SJSA1 (cell line): ENCODE measurements at regions not wholly inside any gene's neighbourhood (a gene's known extent, or its start where the extent isn't known, plus 50 kb on each side); places are given as distances from the start of the nearest gene placed in this dataset.

ENCODE experiments used
- DNase-seq, 2 experiments: peaks; one replicate each; pipeline ENCODE4 v3.0.0-alpha.2; 2015 to 2020; ENCODE audit warnings: low spot score in 2 of 2, low read depth in 1 of 2
- H3K27ac ChIP-seq: fragments of 250-450 bp; sonication (Bioruptor Pico); 2 replicates; pipeline ENCODE4 v1.5.1; 2020; ENCODE audit warnings: mild to moderate bottlenecking, moderate library complexity
- H3K27me3 ChIP-seq: fragments of 250-450 bp; sonication (Bioruptor Pico); replicated peaks from 2 replicates; pipeline ENCODE4 v1.5.1; 2020; ENCODE audit warnings: mild to moderate bottlenecking, moderate library complexity
- H3K36me3 ChIP-seq: fragments of 250-450 bp; sonication (Bioruptor Pico); 2 replicates; pipeline ENCODE4 v1.5.1; 2020; ENCODE audit warnings: mild to moderate bottlenecking
- H3K4me1 ChIP-seq: fragments of 250-450 bp; sonication (Bioruptor Pico); replicated peaks from 2 replicates; pipeline ENCODE4 v1.6.1; 2021; ENCODE audit warnings: mild to moderate bottlenecking
- H3K4me3 ChIP-seq: fragments of 250-450 bp; sonication (Bioruptor Pico); 2 replicates; pipeline ENCODE4 v1.5.1; 2020; ENCODE audit warnings: mild to moderate bottlenecking
- H3K9me3 ChIP-seq: fragments of 250-450 bp; sonication (Bioruptor Pico); replicated peaks from 2 replicates; pipeline ENCODE4 v1.5.1; 2020; ENCODE audit warnings: mild to moderate bottlenecking

- no peaks in the 10 kb centered on the region for H3K27me3 ChIP-seq
- DNase-seq = no peak
- H3K4me3 ChIP-seq = no peak overlapping the region
- no peak overlapping the region for H3K27ac ChIP-seq
- no peaks in the 10 kb centered on the region for H3K4me1 ChIP-seq
- no peaks in the 10 kb centered on the region for H3K9me3 ChIP-seq
- H3K36me3 ChIP-seq = no peaks in the 10 kb centered on the region
Measured at GRCh38 chr16:65624666-65625065, 502.8 kb upstream of the CDH11 start.

GRCh38 chr16:65624229-65624628, 502.4 kb upstream of the CDH11 start:
- no peak overlapping the region for H3K27ac ChIP-seq
- no peak for DNase-seq

GRCh38 chr16:65622871-65623270, 501.0 kb upstream of the CDH11 start:
- no peaks in the 10 kb centered on the region for H3K4me1 ChIP-seq
- H3K36me3 ChIP-seq = no peaks in the 10 kb centered on the region
- no peaks in the 10 kb centered on the region for H3K9me3 ChIP-seq
- no peak for DNase-seq
- no peak overlapping the region for H3K27ac ChIP-seq
- no peak overlapping the region for H3K4me3 ChIP-seq
- no peaks in the 10 kb centered on the region for H3K27me3 ChIP-seq

More at GRCh38 chr16:65624229-65624628, 502.4 kb upstream of the CDH11 start:
- Histone ChIP-seq H3K4me1 (no peaks in the 10 kb centered on the region), H3K36me3 (no peaks in the 10 kb centered on the region), H3K27me3 (no peaks in the 10 kb centered on the region), H3K4me3 (no peak overlapping the region), H3K9me3 (no peaks in the 10 kb centered on the region)

GRCh38 chr16:65622151-65622550, 500.3 kb upstream of the CDH11 start:
- H3K4me1 ChIP-seq = no peaks in the 10 kb centered on the region
- no peak overlapping the region for H3K27ac ChIP-seq
- no peak overlapping the region for H3K4me3 ChIP-seq
- no peaks in the 10 kb centered on the region for H3K36me3 ChIP-seq
- DNase-seq = no peak
- H3K27me3 ChIP-seq = no peaks in the 10 kb centered on the region
- H3K9me3 ChIP-seq = no peaks in the 10 kb centered on the region

GRCh38 chr16:65621640-65622039, 499.8 kb upstream of the CDH11 start:
- no peaks in the 10 kb centered on the region for H3K27me3 ChIP-seq
- no peak for DNase-seq
- no peak overlapping the region for H3K27ac ChIP-seq
- H3K9me3 ChIP-seq = no peaks in the 10 kb centered on the region
- H3K4me1 ChIP-seq = no peaks in the 10 kb centered on the region
- H3K36me3 ChIP-seq = no peaks in the 10 kb centered on the region
- H3K4me3 ChIP-seq = no peak overlapping the region

- Histone ChIP-seq H3K27me3 (no peaks in the 10 kb centered on the region), H3K4me3 (no peak overlapping the region), H3K9me3 (no peaks in the 10 kb centered on the region), H3K36me3 (no peaks in the 10 kb centered on the region), H3K4me1 (no peaks in the 10 kb centered on the region), H3K27ac (no peak overlapping the region)
- no peak for DNase-seq
Measured at GRCh38 chr16:65619606-65620005, 497.7 kb upstream of the CDH11 start.

GRCh38 chr16:65618931-65619330, 497.1 kb upstream of the CDH11 start:
- Histone ChIP-seq H3K36me3 (no peaks in the 10 kb centered on the region), H3K27me3 (no peaks in the 10 kb centered on the region), H3K27ac (no peak overlapping the region), H3K9me3 (no peaks in the 10 kb centered on the region), H3K4me1 (no peaks in the 10 kb centered on the region), H3K4me3 (no peak overlapping the region)
- DNase-seq = no peak

GRCh38 chr16:65618333-65618732, 496.5 kb upstream of the CDH11 start:
- no peaks in the 10 kb centered on the region for H3K9me3 ChIP-seq
- H3K27ac ChIP-seq = no peak overlapping the region
- no peaks in the 10 kb centered on the region for H3K4me1 ChIP-seq
- DNase-seq = no peak
- H3K4me3 ChIP-seq = no peak overlapping the region
- no peaks in the 10 kb centered on the region for H3K27me3 ChIP-seq
- no peaks in the 10 kb centered on the region for H3K36me3 ChIP-seq

- Histone ChIP-seq H3K27ac (no peak overlapping the region), H3K4me3 (no peak overlapping the region), H3K36me3 (no peaks in the 10 kb centered on the region), H3K9me3 (no peaks in the 10 kb centered on the region), H3K27me3 (no peaks in the 10 kb centered on the region), H3K4me1 (no peaks in the 10 kb centered on the region)
- no peak for DNase-seq
Measured at GRCh38 chr16:65617421-65617820, 495.6 kb upstream of the CDH11 start.

GRCh38 chr16:65608455-65608854, 486.6 kb upstream of the CDH11 start:
- Histone ChIP-seq H3K9me3 (no peaks in the 10 kb centered on the region), H3K27ac (no peak overlapping the region), H3K4me1 (no peaks in the 10 kb centered on the region), H3K36me3 (no peaks in the 10 kb centered on the region), H3K4me3 (no peak overlapping the region), H3K27me3 (no peaks in the 10 kb centered on the region)
- DNase-seq = no peak

- no peaks in the 10 kb centered on the region for H3K36me3 ChIP-seq
- peaks cover 3% of the 10 kb centered on the region; the same call in 1 of the 2 replicates for H3K4me1 ChIP-seq
- DNase-seq = no peak
- no peak overlapping the region for H3K4me3 ChIP-seq
- H3K27me3 ChIP-seq = no peaks in the 10 kb centered on the region
- H3K9me3 ChIP-seq = no peaks in the 10 kb centered on the region
- no peak overlapping the region for H3K27ac ChIP-seq
Measured at GRCh38 chr16:65604771-65605170, 482.9 kb upstream of the CDH11 start.

GRCh38 chr16:65601781-65602180, 479.9 kb upstream of the CDH11 start:
- Histone ChIP-seq H3K27me3 (no peaks in the 10 kb centered on the region), H3K9me3 (no peaks in the 10 kb centered on the region), H3K27ac (no peak overlapping the region), H3K4me3 (no peak overlapping the region), H3K4me1 (peaks cover 3% of the 10 kb centered on the region; the same call in 1 of the 2 replicates), H3K36me3 (no peaks in the 10 kb centered on the region)
- peak in 1 of 2 experiments; percentile 31 for DNase-seq

GRCh38 chr16:65600629-65601028, 478.8 kb upstream of the CDH11 start:
- no peaks in the 10 kb centered on the region for H3K36me3 ChIP-seq
- peaks cover 3% of the 10 kb centered on the region; the same call in 1 of the 2 replicates for H3K4me1 ChIP-seq
- H3K27me3 ChIP-seq = no peaks in the 10 kb centered on the region
- H3K4me3 ChIP-seq = no peak overlapping the region
- no peak overlapping the region for H3K27ac ChIP-seq
- DNase-seq = no peak
- H3K9me3 ChIP-seq = no peaks in the 10 kb centered on the region

- DNase-seq = no peak
- Histone ChIP-seq H3K27ac (no peak overlapping the region), H3K36me3 (no peaks in the 10 kb centered on the region), H3K4me1 (peaks cover 3% of the 10 kb centered on the region; the same call in 1 of the 2 replicates), H3K4me3 (no peak overlapping the region), H3K9me3 (no peaks in the 10 kb centered on the region), H3K27me3 (no peaks in the 10 kb centered on the region)
Measured at GRCh38 chr16:65600046-65600445, 478.2 kb upstream of the CDH11 start.

- Histone ChIP-seq H3K4me1 (peaks cover 3% of the 10 kb centered on the region; the same call in 1 of the 2 replicates), H3K4me3 (no peak overlapping the region), H3K27me3 (no peaks in the 10 kb centered on the region), H3K9me3 (no peaks in the 10 kb centered on the region), H3K36me3 (no peaks in the 10 kb centered on the region), H3K27ac (no peak overlapping the region)
- DNase-seq = no peak
Measured at GRCh38 chr16:65598621-65599020, 476.8 kb upstream of the CDH11 start.
